ENCODE measurements at regions not wholly inside any gene's neighbourhood (a gene's known extent, or its start where the extent isn't known, plus 50 kb on each side); places are given as distances from the start of the nearest gene placed in this dataset.

- DNase-seq (ENCODE audit: low read depth): no peak
- no peak overlapping the region for H3K4me3 ChIP-seq (ENCODE audit: low read depth, low read length)
Observed at GRCh38 chr5:34606101-34606500, 50.0 kb upstream of the RAI14 start.

More at GRCh38 chr5:34606101-34606500, 50.0 kb upstream of the RAI14 start:
- no peak for TF ChIP-seq CTCF (conservative IDR thresholded peaks at IDR 0.05; ENCODE audit: low read depth, low read length)
